Midbrain (tissue), 1 donor: ENCODE measurements at regions not wholly inside any gene's neighbourhood (a gene's known extent, or its start where the extent isn't known, plus 50 kb on each side); places are given as distances from the start of the nearest gene placed in this dataset.

ENCODE experiments used
- DNase-seq: peaks from one replicate; lab custom pipeline; 2025; lab: John Stamatoyannopoulos, UW

DNA sequence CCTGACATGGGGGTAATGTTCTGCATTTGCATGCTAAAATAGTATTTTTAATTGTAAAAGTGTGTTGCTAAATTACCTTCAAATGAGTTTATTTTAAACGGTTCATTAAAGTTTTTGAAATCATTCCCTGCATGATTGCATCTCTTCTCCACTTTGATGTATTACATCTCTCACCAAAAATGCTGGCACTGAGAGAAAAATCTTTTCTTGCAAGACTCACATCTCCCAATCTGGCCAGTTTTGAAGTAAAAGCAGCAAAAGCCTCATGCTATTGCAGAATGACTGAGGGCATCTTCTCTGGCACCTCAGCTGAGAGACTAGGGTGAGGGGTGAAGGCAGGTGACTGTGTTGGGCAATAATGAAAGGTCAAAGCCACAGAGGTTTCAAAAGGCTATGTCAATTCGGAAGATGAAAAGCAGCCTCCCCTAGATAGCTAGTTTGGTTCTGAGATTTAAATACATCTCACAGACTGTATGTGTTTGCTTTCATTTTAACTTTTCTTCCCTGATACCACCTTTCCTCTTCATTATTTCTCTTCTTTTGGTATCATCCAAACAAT lies 292.2 kb upstream of the RAG2 start:
- DNase-seq: no peak

DNA sequence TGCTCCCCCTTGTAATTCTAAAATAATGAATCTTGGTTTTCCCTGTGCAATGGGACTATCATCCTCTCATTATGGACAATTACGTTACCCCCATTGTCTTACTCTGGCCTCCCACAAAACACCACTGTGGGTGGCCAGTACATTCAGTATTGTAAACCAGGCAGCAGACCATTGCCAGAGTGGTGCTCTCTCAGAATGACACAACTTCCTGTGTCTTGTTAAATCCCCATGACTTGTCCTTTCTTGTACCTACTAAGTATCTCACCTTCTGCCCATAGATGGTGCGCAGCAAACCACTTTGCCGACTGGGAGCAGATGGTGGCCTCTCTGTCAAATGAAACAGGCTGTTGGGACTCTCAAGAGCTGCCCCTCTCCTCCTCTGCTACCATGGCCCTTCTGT lies 287.1 kb upstream of the RAG2 start:
- DNase-seq: no peak

DNA sequence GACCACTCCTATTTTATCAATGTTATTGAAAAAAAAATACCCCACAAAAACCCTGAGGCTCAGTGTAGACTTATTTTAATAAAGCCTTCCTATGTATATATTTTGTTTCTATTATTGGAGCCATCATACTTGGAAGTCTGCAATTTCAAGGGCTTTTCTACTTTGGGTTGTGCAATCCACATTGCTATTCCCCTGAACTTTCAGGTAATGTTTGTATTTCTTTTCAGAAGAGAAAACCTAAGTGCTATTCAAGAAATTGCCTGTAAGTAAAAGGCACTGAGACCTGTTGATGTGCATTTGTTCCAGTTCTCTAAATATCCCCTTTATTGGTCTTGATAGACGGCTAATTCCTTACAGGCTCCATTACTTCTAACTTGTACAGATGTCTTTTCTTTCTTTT lies 280.7 kb upstream of the RAG2 start:
- no peak for DNase-seq

DNA sequence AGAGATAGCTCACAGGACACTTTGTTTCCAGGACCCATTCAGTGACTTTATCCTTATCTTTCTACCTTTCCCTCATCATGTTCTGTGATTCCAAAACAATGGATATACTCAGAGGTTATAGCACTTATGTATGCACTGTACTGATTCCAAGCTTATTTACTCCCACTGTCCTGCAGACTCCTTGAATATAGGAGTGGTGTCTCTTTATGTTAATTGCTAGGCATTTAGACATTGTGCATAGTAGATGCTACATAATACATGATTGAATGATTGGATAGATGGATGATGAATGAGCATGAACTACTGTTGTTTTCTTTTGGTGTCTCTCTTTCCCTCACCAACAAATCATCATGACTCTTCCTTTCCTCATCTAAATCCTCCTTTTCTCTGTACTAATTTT lies 279.1 kb upstream of the RAG2 start:
- no peak for DNase-seq

DNA sequence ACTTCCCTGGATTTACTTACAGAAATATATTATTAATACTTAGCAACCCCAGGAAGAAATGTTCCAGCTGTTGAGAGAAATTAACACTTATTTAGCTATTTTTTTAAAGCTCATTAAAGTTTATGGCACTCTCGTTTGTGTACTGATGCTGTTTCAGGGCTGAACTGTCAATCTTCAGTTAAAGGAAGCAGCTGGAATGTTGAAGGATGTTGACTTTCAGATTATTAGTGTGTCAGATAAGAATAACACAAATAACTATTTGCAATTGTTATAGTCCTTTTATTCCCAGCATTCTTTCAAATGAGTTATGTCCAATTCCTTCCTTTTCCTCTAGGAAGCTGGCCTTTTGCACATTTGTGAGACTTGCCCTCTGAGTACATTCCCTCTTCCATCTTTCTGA lies 278.2 kb upstream of the RAG2 start:
- DNase-seq: no peak

DNA sequence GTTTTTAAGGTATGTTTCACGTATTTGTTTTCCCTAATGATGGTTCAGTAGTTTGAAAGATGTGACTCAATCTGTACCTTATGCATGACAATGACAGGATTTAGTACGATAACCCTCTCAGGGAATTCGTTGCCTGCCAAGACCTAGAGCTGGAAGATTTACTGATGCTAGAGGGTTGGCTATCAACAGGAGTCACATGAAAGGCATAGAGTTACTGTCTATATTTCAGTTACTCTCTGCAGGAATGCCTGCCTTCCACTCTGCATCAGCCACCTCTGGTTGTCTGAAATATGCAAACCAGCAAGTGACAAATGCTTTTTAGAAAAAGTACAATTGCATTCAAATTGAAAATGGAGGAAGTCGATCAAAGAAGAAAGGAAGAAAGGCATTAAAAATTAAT lies 276.3 kb upstream of the RAG2 start:
- DNase-seq: no peak

DNA sequence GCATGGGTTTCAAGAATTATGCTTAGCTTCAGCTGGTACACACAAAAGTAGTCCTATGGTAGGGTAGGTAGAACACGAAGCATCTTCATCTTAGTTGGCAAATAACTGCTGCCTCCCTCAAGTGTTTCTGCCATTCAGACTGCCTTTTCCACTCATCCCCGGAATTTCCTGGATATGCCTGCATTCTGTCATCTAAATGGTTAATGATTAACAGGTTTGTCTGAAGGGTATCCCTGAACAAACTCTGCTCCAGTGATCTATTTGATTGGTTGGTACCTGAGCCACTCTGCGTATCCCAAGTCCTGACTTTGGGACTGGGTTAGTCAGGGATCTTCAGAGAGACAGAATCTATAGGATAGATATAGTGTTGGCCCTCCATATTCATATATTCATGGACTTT lies 272.3 kb upstream of the RAG2 start:
- DNase-seq: no peak

DNA sequence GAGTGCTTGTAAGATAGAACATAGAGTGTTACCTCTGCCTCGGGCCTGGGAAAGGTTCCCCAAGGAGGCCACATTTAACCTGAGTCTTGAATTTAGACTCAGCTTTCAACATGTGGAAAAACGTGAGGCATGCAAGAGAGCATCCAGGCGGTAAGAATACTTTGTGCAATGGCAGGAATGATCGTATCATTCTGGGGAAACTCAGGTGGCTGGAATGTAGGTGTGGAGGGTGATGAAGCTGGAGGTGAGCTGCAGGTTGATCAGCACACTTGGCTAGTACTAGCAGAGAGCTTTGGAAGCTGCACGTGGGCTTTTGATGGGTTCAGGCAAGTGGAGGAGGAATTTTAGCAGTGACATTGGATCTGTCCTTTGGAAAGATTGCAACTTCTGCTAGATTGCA lies 270.3 kb upstream of the RAG2 start:
- no peak for DNase-seq

DNA sequence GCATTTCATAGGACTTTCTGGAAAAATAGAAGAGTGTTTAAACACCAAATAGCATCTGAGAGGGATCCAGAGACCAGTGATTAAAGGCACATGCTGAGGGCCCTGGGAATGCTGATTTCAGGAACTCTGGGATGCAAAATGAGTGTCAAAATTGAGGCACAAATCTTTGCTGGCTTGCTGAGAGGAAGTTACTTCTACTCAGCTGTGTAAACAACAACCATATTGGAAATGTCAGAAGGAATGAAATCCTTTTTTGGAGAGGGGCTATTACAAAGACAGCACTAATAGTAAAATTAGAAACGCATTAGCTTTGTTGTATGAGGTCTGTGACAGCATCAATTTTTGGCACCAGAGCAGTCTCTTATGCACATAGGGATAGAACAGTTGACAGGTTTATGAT lies 267.8 kb upstream of the RAG2 start:
- no peak for DNase-seq

DNA sequence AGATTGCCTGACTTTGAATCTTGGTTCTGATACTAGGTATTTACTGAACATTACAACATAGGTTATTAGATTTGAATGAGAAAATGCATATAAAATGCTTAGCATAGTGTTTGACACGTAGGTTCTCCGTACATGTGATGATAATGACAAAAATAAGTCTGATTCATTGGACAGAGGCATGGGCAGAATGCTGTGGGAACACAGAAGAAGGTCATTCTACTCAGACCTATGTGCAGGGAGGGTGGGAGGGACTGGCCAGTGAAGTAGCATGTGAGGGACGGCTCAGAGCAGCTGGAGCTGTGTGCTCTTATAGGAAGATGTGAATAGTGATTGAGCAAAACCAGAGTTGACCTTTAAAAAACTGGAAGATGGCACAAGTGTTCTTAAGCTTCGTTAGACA lies 256.8 kb upstream of the RAG2 start:
- no peak for DNase-seq

DNA sequence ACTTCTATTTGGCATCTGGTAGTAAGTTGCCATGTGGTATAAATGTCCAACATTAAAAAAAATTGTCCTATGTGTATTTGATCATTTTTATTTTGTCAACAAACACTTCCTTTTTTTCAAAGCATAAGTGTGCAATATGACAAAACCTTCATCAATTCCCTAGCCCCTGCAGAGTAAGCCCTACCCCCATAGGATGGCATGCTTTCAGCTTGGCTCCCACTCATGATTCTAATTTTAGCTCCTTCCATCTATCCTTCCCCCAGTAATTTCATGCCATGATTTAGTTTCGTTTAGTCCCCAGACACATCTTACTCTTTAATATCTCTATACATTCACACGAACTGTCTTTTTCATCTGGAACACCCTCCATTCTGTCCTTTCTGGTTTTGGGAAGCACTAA lies 250.6 kb upstream of the RAG2 start:
- no peak for DNase-seq

DNA sequence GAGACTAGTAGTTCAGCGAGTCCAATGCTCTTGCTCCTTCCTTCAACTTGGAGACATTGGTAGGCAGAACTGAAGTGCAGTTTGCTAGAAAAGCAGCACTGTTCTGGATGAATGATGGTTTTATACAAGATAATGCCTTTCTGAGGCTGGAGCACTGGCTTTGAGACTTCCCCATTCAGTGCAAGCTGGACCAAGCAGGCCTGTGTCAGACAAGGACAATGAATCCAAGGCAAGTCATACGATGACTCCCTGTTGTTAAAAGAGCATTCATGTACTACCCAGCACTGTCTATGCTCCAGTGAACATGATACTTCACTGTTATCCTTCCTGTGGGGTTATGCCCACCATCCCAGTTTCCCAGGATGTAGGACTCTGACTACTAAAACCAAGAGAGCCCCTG lies 242.3 kb upstream of the RAG2 start:
- peak; percentile 26 for DNase-seq

DNA sequence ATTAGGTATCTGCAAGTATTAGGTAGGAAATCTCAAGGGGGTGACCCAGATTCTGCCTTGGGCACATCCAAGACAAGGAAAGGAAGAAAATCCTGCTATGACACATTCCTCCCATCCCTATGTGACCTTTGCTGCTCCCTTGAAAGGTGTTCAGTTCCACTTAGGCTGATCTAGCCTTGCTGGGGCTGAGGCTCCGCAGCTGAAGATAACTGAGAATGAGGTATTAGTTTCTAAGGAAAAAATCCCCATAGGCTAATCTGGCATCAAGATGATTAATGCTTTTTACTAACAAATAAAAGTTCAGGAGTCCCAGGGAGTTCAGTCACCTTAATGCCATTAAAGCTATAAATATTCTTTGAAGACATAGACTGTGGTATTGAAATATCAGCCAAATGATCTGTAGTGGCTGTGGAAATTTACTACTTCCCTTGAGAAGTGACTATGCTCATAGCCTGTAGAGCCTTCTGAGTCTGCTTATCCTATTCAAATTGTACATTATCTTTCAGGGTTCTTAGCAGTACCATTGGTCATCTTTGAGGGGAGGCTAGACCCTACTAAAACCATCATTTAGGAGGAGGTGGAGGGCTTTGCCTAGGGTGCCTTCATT lies 239.9 kb upstream of the RAG2 start:
- no peak for DNase-seq

DNA sequence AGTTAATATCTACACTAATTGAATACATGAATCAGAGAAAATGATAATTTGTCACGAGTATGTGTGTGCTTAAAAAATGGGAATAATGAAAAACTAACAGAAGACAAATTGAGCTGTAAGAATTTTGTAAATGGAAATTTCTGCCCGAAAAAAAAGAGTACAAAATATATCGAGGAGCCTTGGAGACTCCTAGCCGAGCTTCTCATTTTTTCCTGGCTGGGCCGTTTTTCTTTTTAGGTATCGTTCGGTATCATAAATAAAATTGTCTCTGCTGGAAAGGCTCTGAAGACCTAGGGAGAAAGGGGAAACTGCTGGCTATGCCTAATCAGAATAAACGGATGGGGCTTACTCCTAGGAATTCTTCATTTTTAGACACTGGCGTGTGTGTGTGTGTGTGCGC lies 227.2 kb upstream of the RAG2 start:
- DNase-seq: no peak

DNA sequence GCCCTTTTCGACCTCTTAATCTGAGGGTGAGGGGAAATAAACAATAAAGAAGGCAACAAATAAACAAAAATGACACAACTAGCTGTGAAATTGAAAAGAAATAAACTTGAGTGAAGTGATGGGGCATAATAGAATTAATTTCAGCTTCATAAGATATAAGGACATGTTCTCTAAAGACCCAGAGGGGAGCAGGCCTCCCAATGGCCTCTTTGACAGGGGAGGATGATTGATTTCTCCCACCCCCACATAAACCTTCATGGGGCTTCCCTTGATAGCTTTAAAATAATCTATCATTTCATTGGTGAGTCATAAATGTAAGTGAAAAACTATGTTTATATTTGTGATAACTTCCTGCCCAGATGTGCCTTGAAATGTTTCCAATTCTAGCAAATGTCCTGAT lies 226.3 kb upstream of the RAG2 start:
- DNase-seq: no peak

DNA sequence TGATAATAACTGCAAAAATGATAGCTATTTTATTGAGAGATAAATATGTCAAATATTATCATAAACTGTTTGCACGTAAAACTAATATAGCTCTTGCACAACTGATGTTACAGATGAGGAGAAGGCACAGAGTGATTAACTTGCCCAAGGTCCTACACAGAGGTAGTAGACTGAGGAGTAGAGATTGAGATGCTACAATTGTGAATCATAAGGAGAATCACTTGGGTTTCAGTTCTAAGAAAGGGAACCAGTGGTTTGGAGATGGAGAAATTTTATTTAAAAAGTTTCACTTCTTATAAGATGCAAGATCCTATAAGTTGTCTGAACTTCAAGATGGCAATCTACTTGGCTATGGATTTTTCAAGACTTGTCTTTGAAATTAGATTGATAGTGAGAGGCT lies 224.8 kb upstream of the RAG2 start:
- no peak for DNase-seq

DNA sequence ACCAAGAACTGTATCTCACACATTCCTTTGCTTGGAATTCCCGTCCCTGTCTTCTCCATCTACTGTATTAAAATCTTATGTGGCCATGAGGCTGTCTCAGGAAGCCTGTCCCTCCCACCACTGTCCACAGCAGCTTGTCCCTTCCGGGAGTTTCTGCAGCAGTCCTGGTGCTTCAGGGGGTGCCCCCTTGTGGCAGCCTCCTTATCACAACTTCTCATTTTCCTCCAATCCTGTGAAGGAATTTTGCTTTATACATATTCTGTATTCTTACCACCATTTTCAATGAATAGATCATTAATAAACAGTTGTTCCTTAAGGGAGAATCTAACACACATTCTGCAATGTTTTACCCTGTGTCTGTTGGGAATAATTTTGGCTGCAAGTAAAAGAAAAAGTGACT lies 220.4 kb upstream of the RAG2 start:
- DNase-seq: no peak

DNA sequence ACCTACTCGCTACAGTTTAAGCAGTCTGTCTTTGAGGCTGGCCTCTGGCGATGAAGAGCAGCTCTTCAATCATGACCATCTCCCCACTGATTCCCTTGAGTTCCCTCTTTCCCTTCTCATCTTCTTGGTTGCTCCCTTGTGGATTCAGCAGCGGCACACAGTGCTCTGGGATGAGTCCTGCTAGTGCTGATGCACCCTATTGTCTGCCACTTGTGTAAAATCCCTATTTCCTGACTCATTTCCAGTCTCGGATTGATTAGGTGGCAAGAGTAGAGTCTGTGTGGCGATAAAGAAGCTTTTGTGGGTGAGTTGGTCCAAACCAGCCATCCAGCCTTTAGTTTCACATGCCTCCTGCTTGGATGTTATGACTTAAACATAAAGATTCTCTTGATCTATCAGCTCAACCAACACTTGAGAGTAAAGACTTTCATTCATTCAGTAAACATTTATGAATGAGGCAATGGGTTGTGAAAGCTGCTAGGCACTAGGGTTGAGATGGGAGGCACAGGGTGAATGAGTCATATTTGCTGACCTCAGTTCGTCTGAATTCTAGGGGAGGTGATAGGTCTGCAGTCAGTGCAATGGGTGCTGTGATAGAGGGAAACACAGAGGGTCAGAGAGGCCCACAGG lies 219.4 kb upstream of the RAG2 start:
- no peak for DNase-seq

DNA sequence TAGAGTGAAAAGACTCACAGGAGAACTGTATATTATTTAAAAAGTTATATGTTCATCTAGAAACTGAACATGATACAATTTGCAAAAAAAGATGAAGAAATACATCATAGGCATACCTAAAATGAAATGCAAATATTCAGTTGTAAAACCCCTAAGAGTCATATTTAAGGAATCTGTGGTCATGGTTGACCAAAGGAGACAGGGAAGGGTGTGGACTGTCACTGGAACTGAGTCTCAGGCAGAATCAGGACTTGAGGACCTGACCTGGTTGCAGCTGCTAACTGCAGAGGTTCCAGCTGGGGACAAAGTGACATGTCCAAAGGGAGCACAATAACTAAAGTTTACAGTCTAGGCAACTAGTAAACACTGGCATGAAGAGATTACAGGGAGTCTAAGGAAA lies 211.3 kb upstream of the RAG2 start:
- no peak for DNase-seq

DNA sequence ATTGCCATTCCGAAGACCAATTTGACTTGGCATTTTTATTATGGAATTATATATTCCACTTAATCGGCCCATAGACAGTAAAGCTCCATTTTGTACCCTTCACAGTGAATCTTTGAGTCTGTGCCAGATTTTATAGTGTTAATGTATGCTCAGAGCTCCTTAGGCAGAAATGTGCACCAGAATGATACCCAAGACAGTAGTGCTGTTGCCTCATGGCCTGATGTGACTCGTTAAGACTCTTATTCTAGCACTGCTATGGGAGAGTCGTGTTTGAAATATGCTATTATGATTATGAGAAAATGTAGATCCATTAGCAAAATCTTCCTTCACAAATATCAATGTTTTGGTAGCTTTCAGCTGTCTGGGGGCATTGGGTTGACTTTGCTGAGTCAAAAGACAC lies 209.8 kb upstream of the RAG2 start:
- no peak for DNase-seq

DNA sequence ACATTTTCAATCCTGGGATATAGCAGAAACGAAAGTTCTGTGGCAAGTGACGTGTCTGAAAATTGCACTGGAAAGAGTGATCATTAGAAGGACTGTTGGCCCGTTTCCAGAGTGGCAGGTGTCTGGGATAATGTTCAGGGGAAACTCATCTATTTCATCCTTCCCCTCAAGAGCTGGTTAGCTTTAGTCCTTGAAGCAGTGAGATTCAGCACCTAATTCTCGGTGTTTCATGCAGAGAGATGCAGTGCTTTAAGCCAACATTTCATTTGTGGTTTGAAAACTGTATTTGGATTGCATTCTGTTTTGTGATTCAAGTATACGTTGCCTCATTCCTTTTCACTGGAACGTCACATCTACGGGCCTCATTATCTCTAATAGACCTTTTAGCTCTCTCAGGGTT lies 205.0 kb upstream of the RAG2 start:
- DNase-seq: no peak

DNA sequence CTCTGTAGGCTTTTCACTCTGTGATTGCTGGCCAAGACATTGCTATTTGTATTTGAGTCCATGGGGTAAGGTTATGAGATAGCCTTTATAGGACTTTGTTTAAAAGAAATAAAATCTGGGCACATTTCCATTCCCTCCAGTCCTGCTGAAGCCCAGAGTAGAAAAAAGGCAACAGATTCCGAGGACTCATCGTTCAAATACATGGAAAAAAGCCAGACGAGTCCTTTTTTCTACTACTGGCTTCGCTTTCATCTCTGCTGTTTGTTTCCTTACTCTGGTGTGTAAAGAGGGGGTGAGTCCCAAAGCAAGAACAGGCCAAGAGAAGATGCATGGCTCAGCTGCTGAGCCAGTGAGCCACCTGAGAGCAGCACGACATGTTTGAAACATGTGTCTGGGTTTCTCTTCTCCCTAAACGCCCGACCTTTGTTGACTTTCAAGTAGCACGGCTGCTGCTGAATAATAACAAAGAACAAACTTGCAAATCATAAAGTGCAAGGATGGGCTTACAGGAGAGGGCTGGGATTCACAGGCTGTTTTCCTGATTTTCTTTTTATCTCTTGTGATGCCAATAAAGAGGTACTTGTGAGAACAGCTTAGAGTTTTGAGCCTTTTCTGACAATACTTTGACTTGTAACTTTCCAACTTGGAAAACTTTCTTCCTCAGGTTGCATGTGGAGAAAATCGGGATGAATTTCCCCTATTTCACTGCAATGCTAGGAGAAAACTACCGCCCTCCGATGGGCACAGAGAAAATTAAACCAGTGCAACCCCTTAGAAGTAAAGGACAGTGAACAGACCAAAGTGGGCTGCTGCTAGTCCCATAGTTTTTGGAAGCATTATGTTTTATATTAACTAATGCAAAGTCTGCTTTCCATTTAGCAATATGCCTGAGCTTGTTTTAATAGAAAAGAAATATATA lies 195.2 kb upstream of the RAG2 start:
- no peak for DNase-seq

DNA sequence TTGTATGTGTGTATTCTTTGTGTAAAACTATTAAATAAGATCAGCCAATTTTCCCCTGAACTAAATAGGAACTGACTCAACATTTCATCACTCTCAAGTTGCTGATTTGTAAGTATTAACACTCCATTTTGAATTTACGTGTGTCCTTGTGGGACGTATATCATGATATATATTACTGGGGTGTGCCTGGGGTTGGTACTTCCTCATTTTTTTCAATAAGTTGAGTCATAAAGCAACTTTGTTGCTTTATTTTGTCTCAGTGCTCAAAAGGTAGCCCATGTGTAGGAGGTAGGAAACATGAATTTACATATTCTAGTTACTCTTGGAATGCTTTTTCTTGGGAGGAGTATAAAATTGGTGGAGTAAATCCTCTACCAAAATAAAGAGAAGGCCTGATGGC lies 193.9 kb upstream of the RAG2 start:
- no peak for DNase-seq
